ENCODE measurements at regions not wholly inside any gene's neighbourhood (a gene's known extent, or its start where the extent isn't known, plus 50 kb on each side); places are given as distances from the start of the nearest gene placed in this dataset.

GRCh38 chr14:28151926-28152325, 614.7 kb upstream of the FOXG1 start:
- no TSS peak for BruUV-seq (replicated peaks)

GRCh38 chr14:28152453-28153044, 614.0 kb upstream of the FOXG1 start:
- BruUV-seq (replicated peaks) = no TSS peak
- Histone ChIP-seq H3K36me3 (ENCODE audit: insufficient read depth, low read length, poor library complexity, severe bottlenecking) (no peaks in the 10 kb centered on the region), H3K4me3 (ENCODE audit: low read depth, low read length, poor library complexity, severe bottlenecking) (no peak overlapping the region), H3K27me3 (replicated peaks; ENCODE audit: insufficient read depth, low read depth, low read length, poor library complexity) (no peaks in the 10 kb centered on the region), H3K9me3 (ENCODE audit: low read depth, low read length, poor library complexity, severe bottlenecking) (peaks cover 8% of the 10 kb centered on the region), H3K27ac (ENCODE audit: low read depth, low read length, poor library complexity, severe bottlenecking) (no peak overlapping the region), H3K4me1 (ENCODE audit: insufficient read depth, low read length, poor library complexity, severe bottlenecking) (no peaks in the 10 kb centered on the region)
- no peak for DNase-seq (ENCODE audit: low spot score)
- intact Hi-C loops (cut with micrococcal nuclease; ENCODE audit: unreplicated experiment) = no loop called here
- TF ChIP-seq EZH2 (IDR thresholded peaks at IDR 0.05; ENCODE audit: borderline replicate concordance, low read depth, low read length, poor library complexity, severe bottlenecking) (no peak), CTCF (conservative IDR thresholded peaks at IDR 0.05; ENCODE audit: low read depth, low read length) (no peak)
- CTCF ChIA-PET = no interaction called here
- POLR2A ChIA-PET (ENCODE audit: low non-redundant PET) = no interaction called here

More at GRCh38 chr14:28151926-28152325, 614.7 kb upstream of the FOXG1 start:
- no peaks in the 10 kb centered on the region for H3K36me3 ChIP-seq (ENCODE audit: insufficient read depth, low read length, poor library complexity, severe bottlenecking)
- H3K27ac ChIP-seq (ENCODE audit: low read depth, low read length, poor library complexity, severe bottlenecking) = no peak overlapping the region
- POLR2A ChIA-PET (ENCODE audit: low non-redundant PET) = no interaction called here
- no peak for DNase-seq (ENCODE audit: low spot score)
- TF ChIP-seq EZH2 (IDR thresholded peaks at IDR 0.05; ENCODE audit: borderline replicate concordance, low read depth, low read length, poor library complexity, severe bottlenecking) = no peak
- TF ChIP-seq CTCF (conservative IDR thresholded peaks at IDR 0.05; ENCODE audit: low read depth, low read length) = no peak
- H3K4me1 ChIP-seq (ENCODE audit: insufficient read depth, low read length, poor library complexity, severe bottlenecking) = no peaks in the 10 kb centered on the region
- no peak overlapping the region for H3K4me3 ChIP-seq (ENCODE audit: low read depth, low read length, poor library complexity, severe bottlenecking)
- intact Hi-C loops (cut with micrococcal nuclease; ENCODE audit: unreplicated experiment) = no loop called here
- CTCF ChIA-PET = no interaction called here
- H3K9me3 ChIP-seq (ENCODE audit: low read depth, low read length, poor library complexity, severe bottlenecking) = peaks cover 8% of the 10 kb centered on the region
- H3K27me3 ChIP-seq (replicated peaks; ENCODE audit: insufficient read depth, low read depth, low read length, poor library complexity) = no peaks in the 10 kb centered on the region

GRCh38 chr14:28157289-28157869, 609.2 kb upstream of the FOXG1 start:
- TF ChIP-seq EZH2 (IDR thresholded peaks at IDR 0.05; ENCODE audit: borderline replicate concordance, low read depth, low read length, poor library complexity, severe bottlenecking) = no peak
- no peak for TF ChIP-seq CTCF (conservative IDR thresholded peaks at IDR 0.05; ENCODE audit: low read depth, low read length)
- Histone ChIP-seq H3K36me3 (ENCODE audit: insufficient read depth, low read length, poor library complexity, severe bottlenecking) (no peaks in the 10 kb centered on the region), H3K4me1 (ENCODE audit: insufficient read depth, low read length, poor library complexity, severe bottlenecking) (no peaks in the 10 kb centered on the region), H3K4me3 (ENCODE audit: low read depth, low read length, poor library complexity, severe bottlenecking) (no peak overlapping the region), H3K27ac (ENCODE audit: low read depth, low read length, poor library complexity, severe bottlenecking) (no peak overlapping the region), H3K9me3 (ENCODE audit: low read depth, low read length, poor library complexity, severe bottlenecking) (no peaks in the 10 kb centered on the region), H3K27me3 (replicated peaks; ENCODE audit: insufficient read depth, low read depth, low read length, poor library complexity) (no peaks in the 10 kb centered on the region)
- DNase-seq (ENCODE audit: low spot score) = no peak
- ChIA-PET CTCF (no interaction called here), POLR2A (ENCODE audit: low non-redundant PET) (no interaction called here)
- no TSS peak for BruUV-seq (replicated peaks)
- intact Hi-C loops (cut with micrococcal nuclease; ENCODE audit: unreplicated experiment) = no loop called here

All from A673 (cell line).